GM12878 (cell line): ENCODE measurements at regions not wholly inside any gene's neighbourhood (a gene's known extent, or its start where the extent isn't known, plus 50 kb on each side); places are given as distances from the start of the nearest gene placed in this dataset.

Source experiments
- EGR1 ChIP-seq, 2 experiments: IDR thresholded peaks; 1 replicate in 1 of 2; 2 replicates in 1 of 2; pipeline ENCODE4 v1.6.1; 2011 to 2012; ENCODE audit warnings: low read depth in 2 of 2, low read length in 2 of 2, borderline replicate concordance in 1 of 2, mild to moderate bottlenecking in 1 of 2, moderate library complexity in 1 of 2
- FOXK2 ChIP-seq: fragments of 450-650 bp; IDR thresholded peaks from 2 replicates; pipeline ENCODE4 v1.6.1; 2017; ENCODE audit warnings: mild to moderate bottlenecking, moderate library complexity
- KDM1A ChIP-seq: fragments of 200-600 bp; sonication (generic); IDR thresholded peaks from 2 replicates; pipeline ENCODE4 v1.6.1; 2016; ENCODE audit warnings: borderline replicate concordance
- POLR2A ChIP-seq: IDR thresholded peaks from 2 replicates; pipeline ENCODE4 v1.6.1; 2011; ENCODE audit warnings: low read depth, mild to moderate bottlenecking, low read length
- RCOR1 ChIP-seq: conservative IDR thresholded peaks from 2 replicates; pipeline ENCODE4 v1.6.1; 2012; ENCODE audit warnings: low read depth, low read length, improper control_type of control experiment
- SIN3A ChIP-seq: IDR thresholded peaks from 2 replicates; pipeline ENCODE4 v1.6.1; 2012; ENCODE audit warnings: low read depth, low read length, improper control_type of control experiment
- SMAD5 ChIP-seq: IDR thresholded peaks from 2 replicates; pipeline ENCODE4 v1.6.1; 2016; ENCODE audit warnings: antibody characterized with exemption, low read depth
- SP1 ChIP-seq: IDR thresholded peaks from one replicate; pipeline ENCODE4 v1.6.1; 2011; ENCODE audit warnings: low read depth, low read length
- TAF1 ChIP-seq: IDR thresholded peaks from 2 replicates; pipeline ENCODE4 v1.6.1; 2011; ENCODE audit warnings: mild to moderate bottlenecking, low read depth, low read length, borderline replicate concordance
- TARDBP ChIP-seq: IDR thresholded peaks from 2 replicates; pipeline ENCODE4 v1.6.1; 2016; ENCODE audit warnings: borderline replicate concordance
- TF ChIP-seq, protein P1 (sequence below), 3 experiments: IDR thresholded peaks in 2 of 3; conservative IDR thresholded peaks in 1 of 3; 2 replicates each; pipeline ENCODE4 v1.5.1; 2011; ENCODE audit warnings: low read depth in 3 of 3, low read length in 3 of 3, mild to moderate bottlenecking in 3 of 3, control low read depth in 2 of 3, moderate library complexity in 2 of 3, inconsistent platforms in 1 of 3, mixed read lengths in 1 of 3; ENCODE audit not compliant: control insufficient read depth in 2 of 3, insufficient read depth in 1 of 3; ENCODE audit errors: extremely low read depth in 1 of 3
- TF ChIP-seq, protein P2 (sequence below): IDR thresholded peaks from 2 replicates; pipeline ENCODE4 v1.6.1; 2012; ENCODE audit warnings: mild to moderate bottlenecking, low read depth, low read length

DNA sequence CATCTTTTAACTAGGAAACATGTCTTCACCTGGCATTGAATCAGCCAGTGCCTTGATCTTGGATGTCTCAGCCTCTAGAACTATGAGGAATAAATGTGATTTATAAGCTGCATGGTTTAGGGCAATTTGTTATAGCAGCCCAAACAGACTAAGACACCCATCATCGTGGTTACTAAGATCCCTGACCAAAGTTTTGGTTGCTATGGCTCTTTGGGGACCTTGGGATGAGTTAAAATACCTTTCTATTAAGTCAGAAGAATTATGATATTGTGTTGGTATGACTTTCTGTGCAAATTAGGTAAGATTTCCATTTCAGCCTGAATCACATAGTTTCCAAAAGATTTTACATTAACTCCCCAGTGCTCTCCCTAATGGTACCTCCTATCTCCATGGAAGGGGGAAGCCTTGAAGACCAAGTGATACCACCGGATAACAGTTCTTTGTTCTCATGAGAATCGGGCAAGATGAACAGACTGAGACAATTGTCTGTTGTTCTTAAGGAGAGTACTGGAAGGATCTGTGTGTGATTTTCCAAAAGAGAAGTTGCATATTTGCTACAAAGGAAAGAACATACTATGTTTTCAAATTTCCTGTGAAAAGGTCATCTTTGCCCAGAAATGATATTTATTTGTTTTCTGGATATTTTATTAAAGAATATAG, 60.4 kb upstream of the UBASH3B start:
- TF ChIP-seq SMAD5 (no peak), SIN3A (no peak), KDM1A (no peak), EGR1 (IDR thresholded peaks at IDR 0.05; ENCODE audit: borderline replicate concordance in 1 of 2, low read depth in 2 of 2, low read length in 2 of 2) (no peak), RCOR1 (no peak), SP1 (no peak), FOXK2 (no peak), TAF1 (no peak), POLR2A (no peak), TARDBP (no peak)
- TF ChIP-seq, protein P1, sequence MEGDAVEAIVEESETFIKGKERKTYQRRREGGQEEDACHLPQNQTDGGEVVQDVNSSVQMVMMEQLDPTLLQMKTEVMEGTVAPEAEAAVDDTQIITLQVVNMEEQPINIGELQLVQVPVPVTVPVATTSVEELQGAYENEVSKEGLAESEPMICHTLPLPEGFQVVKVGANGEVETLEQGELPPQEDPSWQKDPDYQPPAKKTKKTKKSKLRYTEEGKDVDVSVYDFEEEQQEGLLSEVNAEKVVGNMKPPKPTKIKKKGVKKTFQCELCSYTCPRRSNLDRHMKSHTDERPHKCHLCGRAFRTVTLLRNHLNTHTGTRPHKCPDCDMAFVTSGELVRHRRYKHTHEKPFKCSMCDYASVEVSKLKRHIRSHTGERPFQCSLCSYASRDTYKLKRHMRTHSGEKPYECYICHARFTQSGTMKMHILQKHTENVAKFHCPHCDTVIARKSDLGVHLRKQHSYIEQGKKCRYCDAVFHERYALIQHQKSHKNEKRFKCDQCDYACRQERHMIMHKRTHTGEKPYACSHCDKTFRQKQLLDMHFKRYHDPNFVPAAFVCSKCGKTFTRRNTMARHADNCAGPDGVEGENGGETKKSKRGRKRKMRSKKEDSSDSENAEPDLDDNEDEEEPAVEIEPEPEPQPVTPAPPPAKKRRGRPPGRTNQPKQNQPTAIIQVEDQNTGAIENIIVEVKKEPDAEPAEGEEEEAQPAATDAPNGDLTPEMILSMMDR (IDR thresholded peaks at IDR 0.05 in 2 of 3, conservative IDR thresholded peaks at IDR 0.05 in 1 of 3; ENCODE audit: control insufficient read depth in 2 of 3, extremely low read depth in 1 of 3, insufficient read depth in 1 of 3, low read depth in 3 of 3, low read length in 3 of 3) = no peak
- TF ChIP-seq, protein P2, sequence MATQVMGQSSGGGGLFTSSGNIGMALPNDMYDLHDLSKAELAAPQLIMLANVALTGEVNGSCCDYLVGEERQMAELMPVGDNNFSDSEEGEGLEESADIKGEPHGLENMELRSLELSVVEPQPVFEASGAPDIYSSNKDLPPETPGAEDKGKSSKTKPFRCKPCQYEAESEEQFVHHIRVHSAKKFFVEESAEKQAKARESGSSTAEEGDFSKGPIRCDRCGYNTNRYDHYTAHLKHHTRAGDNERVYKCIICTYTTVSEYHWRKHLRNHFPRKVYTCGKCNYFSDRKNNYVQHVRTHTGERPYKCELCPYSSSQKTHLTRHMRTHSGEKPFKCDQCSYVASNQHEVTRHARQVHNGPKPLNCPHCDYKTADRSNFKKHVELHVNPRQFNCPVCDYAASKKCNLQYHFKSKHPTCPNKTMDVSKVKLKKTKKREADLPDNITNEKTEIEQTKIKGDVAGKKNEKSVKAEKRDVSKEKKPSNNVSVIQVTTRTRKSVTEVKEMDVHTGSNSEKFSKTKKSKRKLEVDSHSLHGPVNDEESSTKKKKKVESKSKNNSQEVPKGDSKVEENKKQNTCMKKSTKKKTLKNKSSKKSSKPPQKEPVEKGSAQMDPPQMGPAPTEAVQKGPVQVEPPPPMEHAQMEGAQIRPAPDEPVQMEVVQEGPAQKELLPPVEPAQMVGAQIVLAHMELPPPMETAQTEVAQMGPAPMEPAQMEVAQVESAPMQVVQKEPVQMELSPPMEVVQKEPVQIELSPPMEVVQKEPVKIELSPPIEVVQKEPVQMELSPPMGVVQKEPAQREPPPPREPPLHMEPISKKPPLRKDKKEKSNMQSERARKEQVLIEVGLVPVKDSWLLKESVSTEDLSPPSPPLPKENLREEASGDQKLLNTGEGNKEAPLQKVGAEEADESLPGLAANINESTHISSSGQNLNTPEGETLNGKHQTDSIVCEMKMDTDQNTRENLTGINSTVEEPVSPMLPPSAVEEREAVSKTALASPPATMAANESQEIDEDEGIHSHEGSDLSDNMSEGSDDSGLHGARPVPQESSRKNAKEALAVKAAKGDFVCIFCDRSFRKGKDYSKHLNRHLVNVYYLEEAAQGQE = no peak
